GM13977 (cell line): ENCODE measurements at regions not wholly inside any gene's neighbourhood (a gene's known extent, or its start where the extent isn't known, plus 50 kb on each side); places are given as distances from the start of the nearest gene placed in this dataset.
"Not testable (repeated sequence)": the region's sequence is repeated elsewhere in the genome, so short reads cannot be mapped to it uniquely, and the experiment has no call there.

Experiments used
- DNase-seq: peaks from one replicate; pipeline ENCODE4 v3.0.0; 2012; ENCODE audit warnings: low spot score
- in situ Hi-C: fragments of 300-500 bp; cut with MboI; formaldehyde crosslinking; loops from one replicate; pipeline ENCODE4 v1.12.0; 2022; ENCODE audit warnings: low sequenced_read_pairs, low pct_unique_long_range_greater_than_20kb, mixed read lengths, inconsistent platforms; ENCODE audit not compliant: unreplicated experiment
- TF ChIP-seq, protein P1 (sequence below): IDR thresholded peaks from 2 replicates; pipeline ENCODE4 v1.5.1; 2012; ENCODE audit warnings: mild to moderate bottlenecking, control low read depth; ENCODE audit not compliant: insufficient read depth; ENCODE audit errors: extremely low read depth, missing control alignments

DNA sequence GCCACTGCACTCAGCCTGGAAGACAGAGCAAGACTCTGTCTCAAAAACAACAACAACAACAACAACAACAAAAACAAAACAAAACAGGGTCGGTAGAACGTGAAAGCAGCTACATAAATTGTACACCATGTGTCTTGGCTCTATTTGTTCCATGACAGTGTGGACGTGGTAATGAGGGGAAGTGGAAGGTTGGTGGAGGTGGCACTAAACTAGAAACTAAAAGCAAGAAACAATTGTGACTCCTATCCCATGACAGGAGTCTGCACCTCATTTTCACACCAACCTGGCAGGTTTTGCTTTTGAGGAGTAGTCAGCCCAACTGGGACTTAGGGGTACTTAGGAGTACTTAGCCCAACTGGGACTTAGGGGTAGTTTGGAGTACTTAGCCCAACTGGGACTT, 62.5 kb upstream of the MRPS9 start:
- TF ChIP-seq, protein P1, sequence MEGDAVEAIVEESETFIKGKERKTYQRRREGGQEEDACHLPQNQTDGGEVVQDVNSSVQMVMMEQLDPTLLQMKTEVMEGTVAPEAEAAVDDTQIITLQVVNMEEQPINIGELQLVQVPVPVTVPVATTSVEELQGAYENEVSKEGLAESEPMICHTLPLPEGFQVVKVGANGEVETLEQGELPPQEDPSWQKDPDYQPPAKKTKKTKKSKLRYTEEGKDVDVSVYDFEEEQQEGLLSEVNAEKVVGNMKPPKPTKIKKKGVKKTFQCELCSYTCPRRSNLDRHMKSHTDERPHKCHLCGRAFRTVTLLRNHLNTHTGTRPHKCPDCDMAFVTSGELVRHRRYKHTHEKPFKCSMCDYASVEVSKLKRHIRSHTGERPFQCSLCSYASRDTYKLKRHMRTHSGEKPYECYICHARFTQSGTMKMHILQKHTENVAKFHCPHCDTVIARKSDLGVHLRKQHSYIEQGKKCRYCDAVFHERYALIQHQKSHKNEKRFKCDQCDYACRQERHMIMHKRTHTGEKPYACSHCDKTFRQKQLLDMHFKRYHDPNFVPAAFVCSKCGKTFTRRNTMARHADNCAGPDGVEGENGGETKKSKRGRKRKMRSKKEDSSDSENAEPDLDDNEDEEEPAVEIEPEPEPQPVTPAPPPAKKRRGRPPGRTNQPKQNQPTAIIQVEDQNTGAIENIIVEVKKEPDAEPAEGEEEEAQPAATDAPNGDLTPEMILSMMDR: no peak
- in situ Hi-C loops: no loop called here
- DNase-seq: no peak

GRCh38 chr2:104975851-104976250, 62.0 kb upstream of the MRPS9 start:
- TF ChIP-seq, protein P1: no peak
- in situ Hi-C loops: no loop called here
- DNase-seq: no peak

DNA sequence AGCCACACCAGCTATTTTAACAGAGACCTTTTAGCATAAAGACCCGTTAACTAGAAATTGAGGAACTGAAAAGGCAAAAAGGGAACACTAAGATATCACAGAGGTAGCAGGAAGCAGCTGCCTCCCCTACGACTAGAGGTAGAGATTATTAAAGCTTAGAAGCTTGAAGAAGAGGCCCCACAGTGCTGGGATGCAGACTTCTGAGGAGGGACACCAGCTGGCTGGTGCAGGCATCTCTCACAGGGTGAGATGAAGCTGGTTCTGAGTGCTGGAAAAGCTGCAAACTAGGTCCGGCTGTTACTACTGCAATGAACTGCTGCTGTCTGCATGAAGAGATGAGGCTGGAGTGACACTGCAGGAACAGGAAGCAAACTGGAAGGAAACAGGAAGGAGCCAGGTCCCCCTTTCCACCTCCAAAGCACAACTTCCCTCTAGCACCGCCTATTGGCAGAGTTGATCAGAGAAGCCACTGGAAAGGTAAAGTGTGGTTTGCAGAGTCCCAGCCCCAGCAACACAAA, 61.2 kb upstream of the MRPS9 start:
- TF ChIP-seq, protein P1: peak; percentile 60
- DNase-seq: peak; percentile 66

DNA sequence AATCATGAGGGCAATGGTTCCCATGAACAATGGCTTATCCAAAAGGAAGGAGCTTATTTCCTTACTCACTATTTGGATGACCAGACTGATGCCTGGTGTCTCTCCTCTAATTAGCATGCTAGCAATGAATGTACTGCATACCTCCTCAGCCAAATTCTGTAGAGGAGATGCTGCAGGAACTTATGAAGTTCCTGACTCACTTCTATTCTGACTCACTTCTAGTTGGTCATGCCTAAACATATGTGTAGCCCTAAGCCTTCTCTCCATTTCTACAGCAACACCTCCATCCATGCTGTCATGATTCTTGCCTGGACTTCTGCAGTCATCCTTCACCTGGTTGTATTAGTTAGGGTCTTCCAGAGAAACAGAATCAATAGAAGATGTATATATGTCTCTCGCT, 59.9 kb upstream of the MRPS9 start:
- TF ChIP-seq, protein P1: no peak
- DNase-seq: no peak
- in situ Hi-C loops: no loop called here

More for the DNA sequence above, 61.2 kb upstream of the MRPS9 start:
- in situ Hi-C loops: no loop called here

DNA sequence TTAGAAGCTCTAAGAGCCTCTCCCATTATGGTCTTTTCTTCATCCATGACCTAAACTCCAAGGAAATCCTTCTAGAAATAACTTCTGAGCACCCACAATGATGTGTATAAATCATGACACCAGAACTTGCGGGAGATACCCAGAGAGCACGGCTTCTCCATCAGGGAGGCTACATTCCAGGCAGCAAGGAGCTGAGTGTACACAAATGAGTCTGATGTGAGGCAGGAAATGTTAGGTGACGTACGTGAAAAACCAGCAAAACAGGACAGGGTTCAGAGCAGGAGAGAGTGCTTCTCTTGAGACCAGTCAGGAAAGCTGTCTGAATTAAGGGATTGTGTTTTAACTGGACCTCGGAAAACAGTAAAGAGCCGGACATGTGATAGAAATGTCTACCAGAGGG, 58.1 kb upstream of the MRPS9 start:
- in situ Hi-C loops, DNase-seq: not testable (repeated sequence)

DNA sequence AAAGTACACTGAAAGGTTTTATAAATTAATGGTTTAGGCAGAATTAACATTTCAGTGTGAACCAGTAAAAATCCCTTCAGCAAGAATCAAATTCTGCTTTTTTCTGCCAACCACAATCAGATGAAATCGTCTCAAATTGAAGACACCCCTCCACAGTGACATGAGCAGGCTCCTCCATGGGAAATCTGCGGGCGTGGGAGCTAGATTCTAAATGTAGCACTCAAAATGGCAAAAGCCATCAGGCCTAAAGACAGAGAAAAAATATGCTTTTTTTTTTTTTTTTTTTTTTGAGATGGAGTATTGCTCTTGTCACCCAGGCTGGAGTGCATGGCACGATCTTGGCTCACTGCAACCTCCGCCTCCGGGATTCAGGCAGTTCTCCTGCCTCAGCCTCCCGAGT, 55.8 kb upstream of the MRPS9 start:
- in situ Hi-C loops: no loop called here
- TF ChIP-seq, protein P1: no peak
- DNase-seq: no peak
